A549 (cell line): ENCODE measurements at regions not wholly inside any gene's neighbourhood (a gene's known extent, or its start where the extent isn't known, plus 50 kb on each side); places are given as distances from the start of the nearest gene placed in this dataset.
"Not testable (repeated sequence)": the region's sequence is repeated elsewhere in the genome, so short reads cannot be mapped to it uniquely, and the experiment has no call there.

Source experiments
- ATAC-seq, 2 experiments: fragments of 200-7000 bp in 1 of 2; fragments of >200 bp in 1 of 2; cut with Nextera tagmentation in 1 of 2; cut with Tn5 transposase in 1 of 2; 3 replicates each; pipeline versions ENCODE4 v1.8.0 to v1.9.1; 2018 to 2020; ENCODE audit warnings: mild to moderate bottlenecking in 1 of 2, moderate library complexity in 1 of 2
- CTCF ChIA-PET: fragments of 300-600 bp; sonication (Branson Sonifier 250); formaldehyde crosslinking; extraction: SDS; loops from one replicate; lab custom pipeline; 2021; ENCODE audit warnings: antibody characterized with exemption, inconsistent platforms; lab: Yijun Ruan, JAX
- POLR2A ChIA-PET: fragments of 350-600 bp; formaldehyde crosslinking; extraction: SDS; loops from one replicate; lab custom pipeline; 2021; ENCODE audit warnings: antibody characterized with exemption, inconsistent platforms; lab: Yijun Ruan, JAX
- DNase-seq, 2 experiments: peaks; one replicate each; pipeline versions ENCODE4 v3.0.0 to v3.0.0-alpha.2; 2011 to 2016; ENCODE audit warnings: low read depth in 1 of 2, low spot score in 1 of 2
- FAIRE-seq: peaks from 2 replicates; lab custom pipeline; 2011; peaks lifted over from hg19 to GRCh38; lab: Jason Lieb, UNC
- H3K27ac ChIP-seq, 2 experiments: fragments of >200 bp; sonication (Bioruptor Twin); formaldehyde crosslinking; 3 replicates each; pipeline ENCODE4 v1.5.1; 2016 to 2017
- H3K4me1 ChIP-seq: fragments of >200 bp; sonication (Bioruptor Twin); formaldehyde crosslinking; 3 replicates; pipeline ENCODE4 v1.6.1; 2016
- H3K4me2 ChIP-seq: fragments of >200 bp; sonication (Bioruptor Twin); formaldehyde crosslinking; 3 replicates; pipeline ENCODE4 v1.6.1; 2016
- H3K4me3 ChIP-seq: fragments of >200 bp; sonication (Bioruptor Twin); formaldehyde crosslinking; 3 replicates; pipeline ENCODE4 v1.5.1; 2016
- H3K9me3 ChIP-seq: fragments of >200 bp; sonication (Bioruptor Twin); formaldehyde crosslinking; 3 replicates; pipeline ENCODE4 v1.6.1; 2016
- BHLHE40 ChIP-seq: IDR thresholded peaks from 2 replicates; pipeline ENCODE4 v1.6.1; 2012; ENCODE audit warnings: low read depth, low read length, inconsistent platforms
- EHMT2 ChIP-seq: fragments of 200-600 bp; sonication (generic); IDR thresholded peaks from 2 replicates; pipeline ENCODE4 v1.6.1; 2016; ENCODE audit warnings: antibody characterized with exemption, low read depth, mild to moderate bottlenecking, moderate library complexity
- FOXS1 ChIP-seq: fragments of 250-450 bp; sonication (Bioruptor Pico); IDR thresholded peaks from 2 replicates; pipeline ENCODE4 v1.5.0; 2020; ENCODE audit warnings: mild to moderate bottlenecking, moderate library complexity
- GATA3 ChIP-seq: IDR thresholded peaks from 2 replicates; pipeline ENCODE4 v1.6.1; 2012; ENCODE audit warnings: borderline replicate concordance
- HDAC2 ChIP-seq: fragments of 200-600 bp; sonication (generic); IDR thresholded peaks from 2 replicates; pipeline ENCODE4 v1.6.1; 2016
- JUN ChIP-seq, 2 experiments: fragments of >200 bp; sonication (Bioruptor Twin); formaldehyde crosslinking; IDR thresholded peaks; 2 replicates in 1 of 2; 3 replicates in 1 of 2; pipeline ENCODE4 v1.6.1; 2016 to 2017
- KDM5A ChIP-seq: fragments of 200-600 bp; sonication (generic); IDR thresholded peaks from 2 replicates; pipeline ENCODE4 v1.6.1; 2016; ENCODE audit warnings: antibody characterized with exemption, mild to moderate bottlenecking
- MAFK ChIP-seq: fragments of 450-650 bp; IDR thresholded peaks from 2 replicates; pipeline ENCODE4 v1.6.1; 2014; ENCODE audit not compliant: partially characterized antibody
- MYC ChIP-seq: IDR thresholded peaks from 2 replicates; pipeline ENCODE4 v1.6.1; 2012; ENCODE audit warnings: mild to moderate bottlenecking, inconsistent platforms, low read length, improper control_type of control experiment, borderline replicate concordance
- NR3C1 ChIP-seq: fragments of >200 bp; sonication (Bioruptor Twin); formaldehyde crosslinking; IDR thresholded peaks from 3 replicates; pipeline ENCODE4 v1.6.1; 2017
- POLR2AphosphoS2 ChIP-seq: conservative IDR thresholded peaks from 2 replicates; pipeline ENCODE4 v1.6.1; 2012; ENCODE audit warnings: low read length, improper control_type of control experiment, inconsistent platforms
- RAD21 ChIP-seq, 2 experiments: fragments of >200 bp in 1 of 2; sonication (Bioruptor Twin) in 1 of 2; formaldehyde crosslinking in 1 of 2; IDR thresholded peaks in 1 of 2; conservative IDR thresholded peaks in 1 of 2; 2 replicates in 1 of 2; 3 replicates in 1 of 2; pipeline ENCODE4 v1.6.1; 2012 to 2018; ENCODE audit warnings: inconsistent platforms in 1 of 2
- USF2 ChIP-seq: fragments of 450-650 bp; IDR thresholded peaks from 2 replicates; pipeline ENCODE4 v1.6.1; 2014; ENCODE audit warnings: antibody characterized with exemption
- ZC3H11A ChIP-seq: fragments of 450-650 bp; IDR thresholded peaks from 2 replicates; pipeline ENCODE4 v1.6.1; 2014; ENCODE audit warnings: antibody characterized with exemption, mild to moderate bottlenecking
- WGBS: methylation state at CpG from one replicate; pipeline ENCODE4 v1.1.6; 2017; ENCODE audit errors: missing lambda C conversion rate; 5-methylcytosine and 5-hydroxymethylcytosine counted together
- TF ChIP-seq, protein P1 (sequence below): fragments of >200 bp; sonication (Bioruptor Twin); formaldehyde crosslinking; IDR thresholded peaks from 3 replicates; pipeline ENCODE4 v1.6.1; 2016

GRCh38 chr5:62825623-62826220 lies 247.1 kb downstream of the LRRC70 start:
- Histone ChIP-seq H3K4me1 (no peaks in the 10 kb centered on the region), H3K4me3 (no peak overlapping the region), H3K4me2 (no peak overlapping the region), H3K9me3 (no peaks in the 10 kb centered on the region), H3K27ac (no peak overlapping the region)
- ATAC-seq: no peak
- ChIA-PET CTCF (no interaction called here), POLR2A (no interaction called here)
- TF ChIP-seq ZC3H11A: no peak
- TF ChIP-seq NR3C1: no peak
- no peak for TF ChIP-seq RAD21 (conservative IDR thresholded peaks at IDR 0.05 in 1 of 2, IDR thresholded peaks at IDR 0.05 in 1 of 2)
- no peak for TF ChIP-seq USF2
- no peak for TF ChIP-seq MYC
- TF ChIP-seq EHMT2: no peak
- no peak for TF ChIP-seq HDAC2
- TF ChIP-seq FOXS1: no peak
- TF ChIP-seq, protein P1, sequence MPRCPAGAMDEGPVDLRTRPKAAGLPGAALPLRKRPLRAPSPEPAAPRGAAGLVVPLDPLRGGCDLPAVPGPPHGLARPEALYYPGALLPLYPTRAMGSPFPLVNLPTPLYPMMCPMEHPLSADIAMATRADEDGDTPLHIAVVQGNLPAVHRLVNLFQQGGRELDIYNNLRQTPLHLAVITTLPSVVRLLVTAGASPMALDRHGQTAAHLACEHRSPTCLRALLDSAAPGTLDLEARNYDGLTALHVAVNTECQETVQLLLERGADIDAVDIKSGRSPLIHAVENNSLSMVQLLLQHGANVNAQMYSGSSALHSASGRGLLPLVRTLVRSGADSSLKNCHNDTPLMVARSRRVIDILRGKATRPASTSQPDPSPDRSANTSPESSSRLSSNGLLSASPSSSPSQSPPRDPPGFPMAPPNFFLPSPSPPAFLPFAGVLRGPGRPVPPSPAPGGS: no peak
- TF ChIP-seq POLR2AphosphoS2: no peak
- TF ChIP-seq BHLHE40: no peak
- no peak for DNase-seq
- no peak for FAIRE-seq
- 40% methylated on average over 5 of the region's 5 CpGs for whole genome bisulfite sequencing

GRCh38 chr5:62824936-62825335 lies 246.3 kb downstream of the LRRC70 start:
- DNase-seq (no peak), ATAC-seq (no peak), FAIRE-seq (no peak)
- no peak overlapping the region for H3K4me3 ChIP-seq
- no peak overlapping the region for H3K4me2 ChIP-seq
- 20% methylated on average over 3 of the region's 3 CpGs for WGBS
- ChIA-PET POLR2A (no interaction called here), CTCF (no interaction called here)
- H3K9me3 ChIP-seq: no peaks in the 10 kb centered on the region
- no peak overlapping the region for H3K27ac ChIP-seq
- H3K4me1 ChIP-seq: no peaks in the 10 kb centered on the region
- TF ChIP-seq MAFK (peak; percentile 63), KDM5A (no peak)

- DNase-seq, H3K4me2 ChIP-seq, H3K4me3 ChIP-seq, H3K4me1 ChIP-seq, CTCF ChIA-PET, H3K27ac ChIP-seq, H3K9me3 ChIP-seq, ATAC-seq, FAIRE-seq, POLR2A ChIA-PET: not testable (repeated sequence)
- 71% methylated on average over 6 of the region's 8 CpGs for WGBS
These were observed 238.4 kb downstream of the LRRC70 start for GRCh38 chr5:62817043-62817442.

DNA sequence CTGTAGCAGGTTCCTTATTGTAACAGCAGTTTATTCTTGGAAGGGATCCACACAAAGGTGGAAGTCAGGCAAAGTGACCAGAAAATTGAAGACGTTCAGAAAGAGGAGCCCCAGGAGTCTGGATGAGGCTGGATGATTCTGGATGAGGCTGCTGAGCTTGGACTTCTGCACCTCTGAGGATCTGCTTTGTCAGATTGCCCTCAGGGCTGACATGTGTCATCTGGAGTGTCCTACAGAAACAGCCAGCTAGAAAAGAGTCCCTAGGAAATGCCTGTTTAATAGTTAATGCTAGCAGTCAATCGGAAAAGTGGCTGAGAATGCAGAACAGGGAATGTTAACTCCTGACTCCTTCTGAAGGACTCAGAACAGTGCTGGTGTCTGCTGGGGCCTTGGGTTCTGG lies 236.4 kb downstream of the LRRC70 start:
- no peaks in the 10 kb centered on the region for H3K4me1 ChIP-seq
- FAIRE-seq: no peak
- CTCF ChIA-PET: no interaction called here

More for the DNA sequence above, 236.4 kb downstream of the LRRC70 start:
- ATAC-seq: no peak
- POLR2A ChIA-PET: no interaction called here
- DNase-seq: no peak
- Histone ChIP-seq H3K27ac (no peak overlapping the region), H3K4me2 (no peak overlapping the region), H3K9me3 (no peaks in the 10 kb centered on the region), H3K4me3 (no peak overlapping the region)
- TF ChIP-seq MYC: no peak
- no peak for TF ChIP-seq GATA3
- TF ChIP-seq BHLHE40: no peak
- no peak for TF ChIP-seq JUN (IDR thresholded peaks at IDR 0.05)
- TF ChIP-seq EHMT2: no peak
- no peak for TF ChIP-seq KDM5A
- 0% methylated on average over 2 of the region's 2 CpGs for WGBS
